HUES48 (cell line): ENCODE measurements at regions not wholly inside any gene's neighbourhood (a gene's known extent, or its start where the extent isn't known, plus 50 kb on each side); places are given as distances from the start of the nearest gene placed in this dataset.

Experiments used
- H3K27ac ChIP-seq: one replicate; pipeline ENCODE4 v1.7.0; 2013; ENCODE audit warnings: low read depth, low read length, inconsistent platforms
- H3K27me3 ChIP-seq: 2 replicates; pipeline ENCODE4 v1.6.1; 2013; ENCODE audit warnings: mild to moderate bottlenecking, low read length; ENCODE audit not compliant: control insufficient read depth, insufficient read depth
- H3K36me3 ChIP-seq: 2 replicates; pipeline ENCODE4 v1.6.1; 2013; ENCODE audit warnings: low read length; ENCODE audit not compliant: control insufficient read depth, insufficient read depth
- H3K4me1 ChIP-seq: 2 replicates; pipeline ENCODE4 v1.6.1; 2013; ENCODE audit warnings: mild to moderate bottlenecking, low read length; ENCODE audit not compliant: control insufficient read depth, insufficient read depth
- H3K4me3 ChIP-seq: 2 replicates; pipeline ENCODE4 v1.5.1; 2013; ENCODE audit warnings: mild to moderate bottlenecking, low read depth, low read length
- H3K9ac ChIP-seq: 2 replicates; pipeline ENCODE4 v1.6.1; 2013; ENCODE audit warnings: mild to moderate bottlenecking, low read depth, low read length, moderate library complexity
- H3K9me3 ChIP-seq: 2 replicates; pipeline ENCODE4 v1.6.1; 2013; ENCODE audit warnings: low read length; ENCODE audit not compliant: control insufficient read depth, insufficient read depth

DNA sequence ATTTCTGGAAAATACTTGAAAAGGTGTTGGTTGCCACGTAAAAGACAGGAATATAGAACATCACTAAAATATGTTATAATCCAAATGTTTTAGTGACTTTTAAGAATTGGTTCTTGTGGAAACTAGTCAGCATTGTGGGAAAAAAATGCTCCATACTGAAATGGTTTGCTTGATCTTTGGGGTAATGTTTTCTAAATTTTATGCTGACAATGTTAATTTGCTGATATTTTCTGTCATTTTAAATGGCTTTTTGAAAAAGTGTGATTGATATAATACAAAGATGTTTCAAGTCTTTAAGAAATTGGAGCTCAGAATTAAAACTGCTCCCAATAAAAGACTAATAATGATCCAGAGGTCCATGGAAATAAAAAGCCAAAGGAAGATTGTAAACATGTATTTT lies 610.9 kb downstream of the ADGRL2 start:
- Histone ChIP-seq H3K4me1 (no peaks in the 10 kb centered on the region), H3K9me3 (no peaks in the 10 kb centered on the region), H3K4me3 (no peak overlapping the region), H3K27me3 (no peaks in the 10 kb centered on the region), H3K36me3 (no peaks in the 10 kb centered on the region), H3K9ac (no peak overlapping the region), H3K27ac (no peak overlapping the region)

DNA sequence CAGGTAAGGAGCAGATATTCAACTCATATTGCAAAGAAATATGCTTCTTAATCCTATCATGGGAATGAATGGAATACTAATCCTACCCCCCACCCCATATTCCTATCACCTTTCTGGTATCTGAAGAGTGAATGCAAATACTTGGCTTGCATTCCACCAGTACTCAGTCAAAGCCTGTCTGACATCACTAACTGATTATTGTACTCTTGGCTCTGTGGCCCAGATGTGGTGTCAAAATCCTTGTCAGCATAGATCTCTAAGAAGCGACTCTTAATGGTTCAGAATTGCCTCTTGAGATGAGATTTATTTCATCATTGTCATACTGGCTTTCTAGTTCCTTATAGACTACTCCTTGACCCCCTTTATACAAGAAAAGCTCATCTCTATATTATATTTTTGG lies 604.6 kb downstream of the ADGRL2 start:
- Histone ChIP-seq H3K4me1 (no peaks in the 10 kb centered on the region), H3K9ac (no peak overlapping the region), H3K27ac (no peak overlapping the region), H3K36me3 (no peaks in the 10 kb centered on the region), H3K27me3 (no peaks in the 10 kb centered on the region), H3K9me3 (no peaks in the 10 kb centered on the region), H3K4me3 (no peak overlapping the region)

DNA sequence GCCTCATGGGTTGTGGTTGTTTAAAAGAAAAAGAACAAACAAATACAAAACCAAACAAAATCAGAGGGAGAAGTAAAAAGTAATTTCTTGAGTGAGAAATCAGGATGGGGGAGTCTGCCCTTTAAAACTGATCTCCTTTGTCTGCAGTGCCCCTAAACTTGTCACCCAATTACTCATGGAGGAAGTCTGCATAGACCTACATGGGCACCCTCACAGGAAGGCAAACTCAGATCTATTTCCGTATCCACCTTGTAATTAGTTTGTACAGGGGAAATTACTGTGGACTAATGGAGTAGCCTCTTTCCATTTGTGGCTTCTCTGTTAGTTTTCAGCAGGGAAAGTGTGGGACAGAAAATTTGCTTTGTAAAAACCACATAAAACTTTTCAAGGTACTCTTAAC lies 600.4 kb downstream of the ADGRL2 start:
- Histone ChIP-seq H3K4me1 (no peaks in the 10 kb centered on the region), H3K36me3 (no peaks in the 10 kb centered on the region), H3K9ac (no peak overlapping the region), H3K9me3 (no peaks in the 10 kb centered on the region), H3K27me3 (no peaks in the 10 kb centered on the region), H3K4me3 (no peak overlapping the region), H3K27ac (no peak overlapping the region)

DNA sequence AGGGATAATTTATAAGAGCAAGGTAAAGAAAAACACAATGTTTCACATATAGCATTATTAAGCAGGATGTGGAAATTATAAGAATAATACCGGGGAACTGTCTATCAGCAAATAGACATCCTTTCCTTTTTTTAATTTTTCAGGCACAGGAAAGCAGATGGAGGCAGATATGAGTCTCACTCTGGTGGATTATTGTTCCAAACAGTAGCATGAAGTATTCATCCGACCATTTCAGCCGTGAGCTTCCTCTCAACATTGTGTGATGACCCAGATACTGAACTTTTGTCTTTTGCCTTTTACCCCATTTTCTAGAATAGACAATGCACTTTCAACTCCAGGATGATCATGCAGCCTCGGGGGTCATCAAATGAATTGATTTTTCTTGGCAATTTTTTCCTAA lies 599.8 kb downstream of the ADGRL2 start:
- Histone ChIP-seq H3K9me3 (no peaks in the 10 kb centered on the region), H3K36me3 (no peaks in the 10 kb centered on the region), H3K27ac (no peak overlapping the region), H3K4me3 (no peak overlapping the region), H3K4me1 (no peaks in the 10 kb centered on the region), H3K27me3 (no peaks in the 10 kb centered on the region), H3K9ac (no peak overlapping the region)

DNA sequence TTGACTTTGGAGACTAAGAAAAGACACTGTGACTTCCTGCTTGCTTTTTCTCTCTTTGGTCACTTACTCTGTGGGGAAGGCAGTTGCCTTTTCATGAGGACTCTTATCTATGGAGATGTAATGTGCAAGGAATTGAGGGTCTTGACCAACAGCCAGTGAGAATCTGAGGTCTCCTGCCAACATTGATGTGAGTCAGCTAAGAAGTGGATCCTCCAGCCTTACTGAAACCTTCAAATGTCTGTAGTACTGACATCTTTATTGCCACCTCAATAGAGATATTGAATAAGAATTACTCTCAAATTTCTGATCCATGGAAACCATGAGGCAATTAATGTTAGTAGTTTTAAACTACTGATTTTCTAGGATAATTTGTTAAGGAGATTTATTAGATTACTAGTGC lies 598.4 kb downstream of the ADGRL2 start:
- Histone ChIP-seq H3K9me3 (no peaks in the 10 kb centered on the region), H3K9ac (no peak overlapping the region), H3K4me1 (no peaks in the 10 kb centered on the region), H3K27me3 (no peaks in the 10 kb centered on the region), H3K36me3 (no peaks in the 10 kb centered on the region), H3K27ac (no peak overlapping the region), H3K4me3 (no peak overlapping the region)

DNA sequence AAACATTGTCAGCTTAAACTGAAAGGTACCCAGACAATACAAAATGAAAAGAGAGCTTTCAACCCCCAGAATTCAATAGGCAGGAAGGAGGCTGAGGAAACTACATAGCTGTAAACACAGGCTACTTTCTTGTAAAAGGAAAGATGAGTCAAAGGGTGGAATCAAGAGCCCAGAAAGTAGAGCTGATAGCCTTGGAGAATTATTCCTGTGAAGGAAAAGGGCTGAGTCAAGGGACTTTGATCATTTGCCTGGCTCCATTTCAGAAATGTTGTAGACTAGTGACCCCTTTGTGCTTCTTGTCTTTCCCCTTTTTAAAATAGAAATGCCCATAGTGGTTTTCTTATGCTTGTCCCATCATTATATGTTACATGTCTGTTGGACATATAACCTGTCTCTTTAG lies 597.6 kb downstream of the ADGRL2 start:
- Histone ChIP-seq H3K27ac (no peak overlapping the region), H3K27me3 (no peaks in the 10 kb centered on the region), H3K9ac (no peak overlapping the region), H3K4me1 (no peaks in the 10 kb centered on the region), H3K4me3 (no peak overlapping the region), H3K36me3 (no peaks in the 10 kb centered on the region), H3K9me3 (no peaks in the 10 kb centered on the region)

DNA sequence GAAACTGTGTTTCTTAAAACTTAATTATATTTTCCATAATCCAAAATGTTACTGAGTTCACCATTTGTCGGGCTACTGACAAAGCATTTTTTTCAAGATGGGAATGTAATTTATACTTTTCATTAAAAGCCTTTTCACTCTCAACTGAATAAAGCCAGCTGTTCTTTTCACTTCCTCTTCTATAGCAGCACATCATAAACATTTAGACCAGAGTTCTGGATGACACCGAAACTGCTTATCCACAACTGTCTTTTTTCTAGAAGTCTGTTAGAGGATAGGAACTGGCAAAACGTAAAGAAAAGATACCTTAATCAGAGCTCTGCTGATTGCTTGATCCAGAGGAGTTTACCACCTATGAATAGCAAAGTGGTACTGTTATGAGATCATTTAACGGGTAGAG lies 594.7 kb downstream of the ADGRL2 start:
- Histone ChIP-seq H3K27ac (no peak overlapping the region), H3K9ac (no peak overlapping the region), H3K9me3 (no peaks in the 10 kb centered on the region), H3K4me3 (no peak overlapping the region), H3K4me1 (peaks cover 6% of the 10 kb centered on the region; the same call in 1 of the 2 replicates), H3K36me3 (no peaks in the 10 kb centered on the region), H3K27me3 (no peaks in the 10 kb centered on the region)

DNA sequence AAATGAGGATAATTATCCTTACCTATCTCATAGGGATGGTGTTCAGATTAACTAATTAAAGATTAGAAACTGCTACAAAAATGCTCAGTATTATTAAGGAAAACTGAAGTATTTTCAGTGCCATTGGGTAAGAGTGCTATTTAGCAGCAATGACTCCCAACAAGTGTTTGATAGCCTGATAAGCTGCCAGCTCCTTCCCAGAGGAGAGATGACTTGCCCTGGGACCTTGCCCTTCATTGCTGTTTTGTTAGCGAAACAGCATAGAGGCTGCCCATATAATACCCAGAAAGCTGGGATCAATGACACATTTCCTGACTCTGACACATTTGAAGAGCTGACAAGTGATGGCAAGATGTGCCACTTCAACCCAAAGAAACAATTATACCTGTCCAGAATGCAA lies 592.2 kb downstream of the ADGRL2 start:
- peaks cover 6% of the 10 kb centered on the region; the same call in 1 of the 2 replicates for H3K4me1 ChIP-seq
- no peaks in the 10 kb centered on the region for H3K36me3 ChIP-seq
- no peak overlapping the region for H3K4me3 ChIP-seq
- no peaks in the 10 kb centered on the region for H3K27me3 ChIP-seq
- H3K9me3 ChIP-seq, result no peaks in the 10 kb centered on the region
- H3K9ac ChIP-seq, result no peak overlapping the region
- H3K27ac ChIP-seq, result no peak overlapping the region

DNA sequence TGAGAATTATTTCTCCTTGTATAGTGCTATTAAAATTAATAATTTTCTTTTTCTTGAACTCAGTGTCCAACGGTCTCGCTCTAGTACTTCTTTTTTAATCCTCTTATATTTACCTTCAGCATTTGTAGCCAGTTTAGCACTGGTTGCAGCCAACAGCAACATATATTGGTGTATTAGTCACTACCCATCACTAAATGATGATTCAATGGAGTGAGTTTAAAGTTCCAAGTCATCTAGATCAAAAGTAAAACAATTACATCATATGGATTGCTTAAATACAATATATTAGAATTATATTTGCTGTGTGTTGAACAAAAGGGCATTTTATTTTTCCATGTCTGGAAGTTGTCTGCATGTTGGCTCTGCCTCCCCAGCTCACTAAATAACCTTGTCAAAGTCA lies 591.8 kb downstream of the ADGRL2 start:
- Histone ChIP-seq H3K9ac (no peak overlapping the region), H3K4me1 (peaks cover 6% of the 10 kb centered on the region; the same call in 1 of the 2 replicates), H3K4me3 (no peak overlapping the region), H3K36me3 (no peaks in the 10 kb centered on the region), H3K27me3 (no peaks in the 10 kb centered on the region), H3K27ac (no peak overlapping the region), H3K9me3 (no peaks in the 10 kb centered on the region)

DNA sequence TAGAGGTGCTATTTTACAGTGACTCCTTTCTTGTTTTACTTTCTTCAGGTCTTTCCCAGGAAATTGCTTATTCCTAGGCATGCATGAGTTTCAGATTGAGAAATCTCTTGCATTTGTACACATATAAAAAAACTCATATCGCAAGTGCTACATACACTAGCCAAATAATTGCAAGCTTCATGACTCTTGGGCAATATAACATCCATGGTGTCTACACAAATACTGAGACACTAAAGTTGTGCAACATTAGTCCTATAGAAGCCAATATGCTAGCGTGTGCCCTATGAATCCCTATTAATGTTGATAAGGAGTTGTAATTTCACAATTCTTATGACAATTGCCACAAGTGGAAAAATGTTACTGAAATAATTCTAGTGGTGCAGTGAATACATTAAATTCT lies 591.0 kb downstream of the ADGRL2 start:
- H3K27me3 ChIP-seq, result no peaks in the 10 kb centered on the region
- no peak overlapping the region for H3K9ac ChIP-seq
- no peaks in the 10 kb centered on the region for H3K9me3 ChIP-seq
- peaks cover 6% of the 10 kb centered on the region; the same call in 1 of the 2 replicates for H3K4me1 ChIP-seq
- H3K36me3 ChIP-seq, result no peaks in the 10 kb centered on the region
- H3K4me3 ChIP-seq, result no peak overlapping the region
- no peak overlapping the region for H3K27ac ChIP-seq

DNA sequence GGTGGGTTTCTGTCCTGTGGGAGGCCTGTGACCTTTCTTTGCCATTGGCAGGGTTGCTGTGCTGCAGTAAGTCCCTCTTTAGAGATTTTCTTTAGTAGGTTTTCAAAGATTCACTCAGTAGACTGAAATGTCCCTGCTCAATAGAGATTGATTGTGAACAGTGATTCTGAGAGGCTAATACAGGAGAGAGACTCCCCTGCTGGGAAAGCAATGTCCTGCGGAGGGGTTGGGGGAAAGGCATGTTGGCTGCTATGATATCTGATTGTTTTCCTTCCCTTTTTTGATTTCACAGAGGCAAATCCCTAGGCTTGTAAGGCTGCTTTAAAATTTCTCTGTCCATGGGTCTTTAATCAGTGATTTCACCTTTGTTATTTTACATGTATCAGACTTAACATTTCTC lies 589.9 kb downstream of the ADGRL2 start:
- Histone ChIP-seq H3K9me3 (no peaks in the 10 kb centered on the region), H3K36me3 (no peaks in the 10 kb centered on the region), H3K9ac (no peak overlapping the region), H3K4me3 (no peak overlapping the region), H3K27ac (no peak overlapping the region), H3K27me3 (no peaks in the 10 kb centered on the region), H3K4me1 (peaks cover 6% of the 10 kb centered on the region; the same call in 1 of the 2 replicates)

DNA sequence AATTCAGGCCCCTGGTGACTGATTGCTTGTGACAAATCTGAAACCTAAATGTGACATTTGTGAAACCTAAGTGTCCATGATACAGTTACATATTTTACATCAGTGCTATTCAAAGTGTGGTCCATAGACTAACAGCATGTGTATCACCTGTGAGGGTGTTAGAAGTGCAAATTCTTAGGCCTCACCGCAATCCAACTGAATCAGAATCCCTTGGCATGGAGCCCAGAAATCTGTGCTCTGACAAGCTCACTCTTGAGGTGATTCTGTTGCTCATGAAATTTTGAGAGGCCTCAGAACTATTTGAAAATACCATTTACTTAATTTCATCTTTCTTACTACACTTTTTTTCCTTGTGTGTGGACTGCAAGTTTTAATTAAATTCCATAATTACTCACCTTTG lies 587.9 kb downstream of the ADGRL2 start:
- no peaks in the 10 kb centered on the region for H3K27me3 ChIP-seq
- no peaks in the 10 kb centered on the region for H3K36me3 ChIP-seq
- H3K9me3 ChIP-seq, result no peaks in the 10 kb centered on the region
- H3K9ac ChIP-seq, result no peak overlapping the region
- no peak overlapping the region for H3K4me3 ChIP-seq
- H3K4me1 ChIP-seq, result peaks cover 6% of the 10 kb centered on the region; the same call in 1 of the 2 replicates
- H3K27ac ChIP-seq, result no peak overlapping the region
